GM18867 (cell line): ENCODE measurements at regions not wholly inside any gene's neighbourhood (a gene's known extent, or its start where the extent isn't known, plus 50 kb on each side); places are given as distances from the start of the nearest gene placed in this dataset.
A peak's percentile ranks its signal among the peaks of the same experiment; 100 is the strongest.

Source experiments
- ATAC-seq: cut with Tn5 transposase; IDR thresholded peaks from one replicate; pipeline ENCODE4 v1.9.1; 2021; ENCODE audit warnings: mild to moderate bottlenecking, moderate library complexity; ENCODE audit not compliant: unreplicated experiment

DNA sequence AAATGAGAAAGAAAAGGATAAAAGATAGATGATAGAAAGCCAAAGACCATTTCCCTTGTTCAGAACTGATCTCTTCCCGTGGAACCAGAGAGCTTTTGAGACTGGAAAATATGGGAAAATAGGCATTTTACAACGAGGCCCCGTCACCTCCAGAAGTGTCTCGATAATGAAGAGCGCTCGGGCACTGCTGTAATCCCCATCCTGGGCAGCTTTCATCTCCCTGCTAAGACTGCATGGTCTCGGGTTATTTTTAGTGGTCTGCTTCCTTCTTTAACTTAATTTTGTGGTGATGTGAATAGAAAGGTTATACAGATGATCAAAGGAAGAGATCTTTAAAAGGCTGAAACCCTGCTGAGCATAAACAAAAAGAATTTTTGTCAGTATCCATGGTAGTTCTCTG, 176.6 kb downstream of the METTL4 start:
- no peak for ATAC-seq

DNA sequence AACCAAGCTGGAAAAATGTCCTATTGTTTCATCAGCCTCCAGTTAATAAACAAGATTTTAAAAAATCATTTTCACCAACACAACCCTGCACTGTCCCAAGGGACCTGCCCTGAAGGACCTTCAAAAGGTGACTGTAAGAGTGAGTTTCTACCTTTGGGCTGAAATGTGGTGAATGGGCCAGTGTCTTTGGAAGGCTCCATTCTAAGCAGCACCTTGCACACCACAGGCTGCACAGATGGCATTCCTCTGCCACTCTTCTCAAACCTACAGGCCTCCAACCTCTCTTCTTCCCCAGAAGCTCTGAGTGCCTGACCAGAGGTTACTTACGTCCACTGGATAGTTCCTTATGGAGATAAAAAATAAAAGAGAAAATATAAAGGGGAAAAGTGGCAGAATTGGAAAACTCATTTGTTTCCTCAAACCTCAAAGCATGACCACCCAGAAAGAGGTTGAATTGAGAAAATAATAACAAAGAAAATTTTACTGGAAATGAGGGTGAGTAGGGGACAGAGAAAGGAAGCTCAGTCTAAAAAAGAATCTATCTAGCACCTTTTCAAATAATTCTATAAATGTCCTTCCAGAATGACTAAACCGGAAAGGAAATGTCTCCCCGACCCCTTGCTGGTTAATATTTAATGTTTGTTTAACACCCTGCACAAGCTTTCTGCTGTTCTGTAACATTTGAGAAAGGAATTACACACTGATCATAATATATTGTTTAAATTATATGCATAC, 175.7 kb downstream of the METTL4 start:
- ATAC-seq, result peak; percentile 82

DNA sequence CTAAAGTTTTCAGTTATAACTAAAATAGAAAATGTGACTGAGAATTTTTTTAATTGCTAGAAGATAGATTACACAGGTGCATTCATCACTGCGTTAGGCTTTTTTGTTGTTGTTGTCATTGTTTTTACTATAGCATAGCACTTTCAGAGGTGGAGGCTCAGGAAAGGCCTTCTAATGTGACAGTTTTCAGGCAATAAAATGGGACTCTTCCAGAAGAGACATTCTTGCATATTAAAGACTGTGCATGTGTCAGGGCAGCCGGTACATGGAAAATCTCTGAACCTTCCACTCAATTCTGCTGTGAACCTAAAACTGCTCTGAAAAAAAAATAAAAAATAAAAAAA, 175.2 kb downstream of the METTL4 start:
- peak; percentile 35 for ATAC-seq

DNA sequence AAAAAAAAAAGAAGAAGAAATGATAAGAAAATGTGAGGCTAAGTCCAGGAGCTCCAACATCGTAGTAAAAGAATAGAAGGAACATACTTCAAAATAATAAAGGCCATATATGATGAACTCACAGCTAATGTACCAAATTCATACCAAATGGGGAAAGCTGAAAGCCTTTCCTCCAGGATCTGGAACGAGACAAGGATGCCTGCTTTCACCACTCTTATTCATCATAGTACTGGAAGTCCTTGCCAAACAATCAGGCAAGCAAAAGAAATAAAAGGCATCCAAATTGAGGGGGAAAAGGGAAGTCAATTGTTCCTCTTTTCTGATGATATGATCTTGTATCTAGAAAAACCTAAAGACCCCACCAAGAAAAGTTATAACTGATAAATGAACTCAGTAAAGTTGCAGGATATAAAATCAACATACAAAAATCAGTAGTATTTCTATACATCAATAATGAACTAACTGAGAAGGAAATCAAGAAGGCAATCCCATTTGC, 170.6 kb downstream of the METTL4 start:
- no peak for ATAC-seq

DNA sequence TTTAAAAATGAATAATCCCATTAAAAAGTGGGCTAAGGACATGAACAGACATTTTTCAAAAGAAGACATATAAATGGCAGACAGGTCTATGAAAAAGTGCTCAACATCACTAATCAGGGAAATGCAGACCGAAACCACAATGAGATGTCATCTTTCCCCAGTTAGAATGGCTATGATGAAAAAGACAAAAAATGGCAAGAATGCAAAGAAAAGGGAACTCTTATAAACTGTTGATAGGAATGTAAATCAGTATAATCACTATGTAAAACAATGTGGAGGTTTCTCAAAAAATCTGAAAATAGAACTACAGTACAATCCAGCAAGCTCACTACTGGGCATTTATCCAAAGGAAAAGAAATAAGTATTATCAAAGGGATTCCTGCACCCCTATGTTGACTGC, 169.2 kb downstream of the METTL4 start:
- ATAC-seq, result no peak

DNA sequence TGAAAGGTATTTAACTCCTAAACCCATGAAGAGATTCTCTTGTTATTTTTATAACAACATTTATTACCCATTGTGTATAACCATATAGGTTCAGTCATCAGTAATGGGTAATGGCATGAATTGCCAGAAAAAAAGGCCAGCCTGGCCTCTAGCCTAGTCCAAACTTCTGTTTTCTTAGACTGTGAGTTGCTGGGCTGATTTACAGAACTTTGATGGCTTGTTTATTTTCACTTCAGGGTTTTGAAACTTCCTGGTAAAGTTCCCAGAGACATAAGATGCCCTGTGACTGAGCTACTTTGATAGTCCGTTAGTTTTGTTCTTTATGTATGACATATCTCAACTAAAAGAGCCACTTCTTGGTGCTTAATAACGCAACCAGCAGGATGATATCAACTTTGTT, 164.8 kb downstream of the METTL4 start:
- no peak for ATAC-seq

DNA sequence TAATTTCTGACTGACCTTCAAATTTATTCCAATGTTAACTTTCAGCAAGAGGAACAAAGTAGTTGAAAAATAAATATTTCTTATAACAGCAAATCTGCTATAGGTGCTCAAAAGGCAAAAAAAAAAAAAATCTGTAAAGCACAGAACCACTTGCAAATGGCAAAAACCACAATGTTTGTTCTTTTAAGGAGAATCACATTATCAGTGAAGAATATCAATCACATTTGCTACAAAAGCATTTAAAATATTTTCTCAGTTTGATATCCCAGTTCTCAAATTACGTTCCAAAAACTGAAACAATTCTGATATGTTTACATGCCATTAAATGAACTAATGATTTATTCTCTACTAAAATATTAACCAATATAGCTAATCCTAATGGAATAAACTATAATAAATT, 163.3 kb downstream of the METTL4 start:
- no peak for ATAC-seq

DNA sequence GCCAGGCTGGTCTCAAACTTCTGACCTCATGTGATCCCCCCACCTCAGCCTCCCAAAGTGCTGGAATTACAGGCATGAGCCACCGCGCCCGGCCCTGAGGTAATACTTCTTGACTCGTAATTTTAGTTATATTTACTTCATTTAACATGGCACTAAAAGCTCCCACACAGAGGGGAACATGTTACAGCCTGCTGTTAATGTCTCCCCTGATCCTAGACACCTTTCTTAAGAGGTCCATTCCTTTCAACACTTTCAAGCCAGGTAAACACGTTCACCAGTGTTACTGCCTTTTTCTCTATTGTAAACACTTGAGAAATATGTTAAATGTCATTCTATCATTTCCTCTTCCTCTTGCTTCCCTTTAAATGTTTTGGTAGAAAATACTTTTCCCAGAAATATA, 161.4 kb downstream of the METTL4 start:
- no peak for ATAC-seq

DNA sequence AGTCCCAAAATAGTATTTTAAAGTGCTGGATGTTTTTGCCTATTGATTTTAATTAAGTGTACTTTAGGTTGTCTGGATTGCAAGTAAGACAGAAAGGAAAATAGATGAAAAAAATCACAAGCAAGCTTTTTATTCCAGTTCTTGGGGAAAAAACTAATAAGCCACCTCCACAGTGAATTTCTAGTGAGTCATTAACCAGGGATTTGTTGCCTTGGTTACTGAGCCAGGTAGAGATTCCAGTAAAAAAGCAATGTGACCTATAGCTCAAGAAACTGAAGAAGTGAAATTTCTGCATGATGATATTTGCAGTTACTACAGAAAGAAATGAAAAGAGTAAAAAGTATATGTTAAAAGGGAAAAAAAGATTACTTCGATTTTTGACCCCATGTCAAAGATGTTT, 160.6 kb downstream of the METTL4 start:
- no peak for ATAC-seq

DNA sequence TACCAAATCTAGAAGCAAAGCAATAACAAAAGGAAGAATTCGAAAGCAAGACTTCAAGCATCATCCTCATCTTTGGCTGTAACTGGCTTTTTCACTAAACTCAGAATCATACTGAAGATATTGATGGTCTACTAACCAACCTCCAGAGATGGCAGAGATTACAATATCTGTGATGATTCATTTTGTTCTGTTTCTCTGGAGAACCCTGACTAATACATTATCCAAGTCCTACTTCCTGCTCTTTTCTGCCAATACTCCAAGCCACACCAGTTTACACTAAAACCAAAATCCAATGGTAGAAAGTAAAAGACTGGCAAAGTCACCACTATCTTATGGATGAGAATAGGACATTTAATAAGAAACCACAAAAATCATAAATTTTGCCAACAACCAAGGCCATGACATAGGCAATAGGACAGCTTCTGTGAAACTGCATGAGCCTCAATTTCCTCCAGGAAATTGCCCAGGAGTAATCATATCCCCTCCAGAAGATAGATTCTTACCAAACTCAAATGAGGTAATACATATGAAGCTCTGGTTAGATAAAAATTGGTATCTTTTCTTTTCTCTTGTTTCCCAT, 159.8 kb downstream of the METTL4 start:
- no peak for ATAC-seq

DNA sequence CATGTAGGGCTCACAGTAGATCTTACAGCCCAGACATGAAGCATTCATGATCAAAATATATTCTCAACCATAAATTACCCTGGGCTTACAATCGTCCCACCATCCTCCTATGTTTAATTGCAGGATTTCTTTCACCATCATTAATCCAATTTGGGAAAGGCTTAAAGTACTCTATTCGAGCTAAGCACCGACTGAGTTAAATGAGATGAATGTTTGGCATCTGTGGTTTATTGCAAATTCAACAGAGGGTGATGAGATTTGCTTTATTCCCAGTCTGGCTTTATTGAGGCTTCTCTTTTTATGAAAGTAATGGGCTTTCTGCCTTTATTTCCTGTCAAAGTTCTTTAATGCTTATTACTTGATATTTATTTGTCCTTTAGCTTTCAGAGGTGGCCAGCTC, 159.0 kb downstream of the METTL4 start:
- no peak for ATAC-seq

DNA sequence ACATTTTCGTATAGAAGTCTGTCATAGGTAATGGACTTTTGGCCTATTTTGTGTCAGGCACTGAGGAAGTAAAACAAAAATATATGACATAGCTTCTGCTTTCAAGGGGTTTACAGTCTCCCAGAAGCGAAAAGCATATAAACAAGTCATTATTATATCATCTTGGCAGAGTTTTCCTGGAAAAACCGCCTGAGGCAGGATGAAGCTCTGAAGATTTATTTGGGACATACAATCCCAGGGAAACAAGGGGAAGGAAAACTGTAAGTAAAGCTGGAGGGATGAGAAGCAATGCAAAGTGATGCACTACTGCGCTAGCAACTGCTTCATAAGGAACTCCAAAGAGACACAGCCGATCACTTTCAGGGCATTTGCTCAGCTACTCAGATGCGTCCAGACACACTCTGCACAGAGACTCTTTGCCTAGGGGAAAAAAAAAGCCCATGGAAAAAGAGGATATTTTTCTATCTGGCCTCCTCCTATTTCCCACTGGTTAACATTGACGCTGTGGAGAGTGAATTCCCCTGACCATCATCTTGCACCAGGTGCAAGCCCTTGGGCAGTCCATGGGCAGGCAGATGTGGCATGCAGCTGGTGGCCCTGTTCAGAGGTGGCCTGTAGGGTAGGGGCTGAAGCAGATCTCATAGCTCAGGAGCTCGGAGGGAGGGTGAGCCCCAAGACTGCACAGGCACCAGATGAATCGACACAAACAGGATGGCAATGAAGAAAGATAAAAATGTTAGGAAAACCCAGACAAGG, 158.1 kb downstream of the METTL4 start:
- no peak for ATAC-seq

DNA sequence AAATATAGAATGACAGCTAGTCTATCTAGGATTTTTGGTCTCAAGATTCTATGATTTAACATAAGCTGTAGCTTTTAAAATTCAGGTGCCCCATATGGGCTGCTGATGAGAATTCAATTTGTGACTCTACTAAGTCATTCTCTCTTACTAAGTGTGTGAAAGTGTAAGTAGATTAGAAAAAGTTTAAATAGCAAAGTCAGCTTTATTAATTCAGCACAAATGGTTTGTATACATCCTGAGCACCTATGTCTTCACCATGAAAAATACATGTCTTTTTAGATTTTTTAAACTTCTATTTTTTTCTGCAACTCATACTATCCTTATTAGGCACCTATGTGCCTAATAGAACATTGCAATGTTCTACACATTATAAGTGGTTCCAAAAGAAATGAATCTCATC, 157.1 kb downstream of the METTL4 start:
- no peak for ATAC-seq

DNA sequence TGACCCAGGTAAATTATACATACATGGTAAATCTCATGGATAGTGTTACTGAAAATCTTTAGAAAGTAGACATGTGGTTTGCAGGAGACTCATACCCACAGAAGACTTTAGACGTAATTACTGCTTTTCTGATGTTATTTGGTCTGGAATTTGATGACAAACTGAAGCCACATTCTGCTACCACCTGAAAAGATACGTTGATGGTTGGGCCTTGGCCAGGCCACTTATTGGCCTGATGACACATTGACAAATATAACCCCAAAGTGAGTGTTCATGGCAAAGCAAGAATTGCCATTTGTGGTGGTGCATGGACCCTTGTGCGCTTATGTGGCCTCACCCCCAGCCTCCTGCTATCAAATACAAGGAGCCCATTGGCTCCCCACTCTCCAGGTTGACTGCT, 155.6 kb downstream of the METTL4 start:
- ATAC-seq, result no peak

DNA sequence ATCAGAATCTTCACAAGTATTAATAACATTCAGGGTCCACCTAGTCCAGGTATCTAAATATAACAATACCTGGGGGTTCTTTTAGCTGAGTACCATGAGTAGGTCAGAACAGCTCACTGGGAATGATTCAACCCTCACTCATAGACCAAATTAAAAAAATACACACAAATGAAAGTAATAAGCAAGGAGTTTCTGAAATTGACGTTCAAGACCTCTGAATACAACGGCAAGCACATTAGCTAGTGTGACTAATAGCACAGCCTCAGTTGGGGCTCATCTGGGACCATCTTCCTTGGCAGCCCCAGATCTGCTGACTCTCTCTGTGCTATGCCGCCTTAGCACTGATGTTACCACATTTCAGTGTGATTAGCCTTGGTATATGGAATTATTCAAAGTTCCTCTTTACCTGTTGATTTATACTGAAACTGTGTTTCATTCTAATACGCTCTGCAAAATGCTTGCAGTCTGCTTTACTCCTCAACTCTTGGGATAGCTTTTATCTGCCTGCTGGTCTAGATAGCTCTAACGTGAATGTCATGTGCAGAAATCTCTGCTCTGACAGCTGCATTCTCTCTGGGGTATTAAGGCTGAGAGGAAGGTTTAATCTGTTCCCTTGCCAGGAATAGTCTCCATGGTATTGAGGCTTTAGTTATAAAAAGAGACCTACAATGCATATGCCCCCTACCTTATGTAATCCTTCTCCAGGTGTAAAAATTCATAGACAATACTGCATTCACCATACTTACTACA, 153.3 kb downstream of the METTL4 start:
- ATAC-seq, result no peak

DNA sequence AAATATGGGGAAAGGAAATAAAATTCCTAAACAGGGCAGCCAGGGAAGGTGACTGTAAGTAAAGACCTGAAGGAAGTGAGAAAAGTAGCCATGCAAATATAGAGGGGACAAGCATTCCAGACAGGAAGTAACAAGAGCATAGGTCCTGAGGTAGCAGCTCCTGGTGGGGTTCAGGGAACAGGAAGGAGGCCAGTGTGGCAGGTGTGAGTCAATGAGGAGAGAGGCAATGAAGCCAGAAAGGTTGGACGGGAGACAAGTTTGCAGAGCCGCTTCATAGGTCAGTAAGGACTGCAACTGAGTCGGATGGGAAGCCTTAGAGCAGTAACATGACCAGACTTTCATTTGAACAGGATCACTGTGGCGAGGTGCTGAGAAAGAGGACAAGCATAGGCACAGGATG, 150.9 kb downstream of the METTL4 start:
- ATAC-seq, result no peak

DNA sequence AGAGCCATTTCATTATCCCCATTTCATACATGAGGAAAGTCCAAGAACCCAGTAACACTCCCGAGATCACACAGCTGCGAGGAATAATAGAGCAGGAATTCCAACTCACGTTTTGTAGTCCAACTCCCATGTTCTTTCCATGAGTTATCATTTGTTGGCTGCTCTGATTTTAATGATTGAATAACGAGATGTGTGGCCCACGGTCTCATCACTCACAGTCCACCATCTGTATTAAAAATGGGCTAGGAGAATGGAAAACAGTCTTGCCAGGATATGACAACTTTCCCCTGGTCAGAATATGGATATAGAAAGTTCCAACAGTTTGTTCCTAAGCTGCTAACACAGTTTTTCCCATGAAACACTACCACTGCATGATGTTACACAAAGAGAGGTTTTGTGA, 147.5 kb downstream of the METTL4 start:
- ATAC-seq, result no peak

DNA sequence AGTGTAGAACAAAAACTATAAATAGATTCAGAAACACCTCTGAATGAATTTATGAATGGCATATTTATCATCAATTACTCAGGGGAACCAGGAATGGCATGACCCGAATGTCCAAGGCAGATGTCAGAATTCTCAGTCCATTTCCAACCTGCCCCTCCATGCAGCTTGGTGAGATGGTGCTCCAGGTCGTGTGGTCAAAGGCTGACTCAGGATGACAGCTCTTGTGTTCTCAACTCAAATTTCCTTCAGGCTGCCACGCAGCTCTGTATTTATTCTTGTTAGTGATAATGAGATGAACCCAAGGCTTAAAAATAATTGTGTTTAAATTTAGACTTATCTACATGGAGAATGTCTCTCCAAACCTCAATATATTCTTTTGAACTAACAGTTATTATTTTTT, 146.9 kb downstream of the METTL4 start:
- no peak for ATAC-seq

DNA sequence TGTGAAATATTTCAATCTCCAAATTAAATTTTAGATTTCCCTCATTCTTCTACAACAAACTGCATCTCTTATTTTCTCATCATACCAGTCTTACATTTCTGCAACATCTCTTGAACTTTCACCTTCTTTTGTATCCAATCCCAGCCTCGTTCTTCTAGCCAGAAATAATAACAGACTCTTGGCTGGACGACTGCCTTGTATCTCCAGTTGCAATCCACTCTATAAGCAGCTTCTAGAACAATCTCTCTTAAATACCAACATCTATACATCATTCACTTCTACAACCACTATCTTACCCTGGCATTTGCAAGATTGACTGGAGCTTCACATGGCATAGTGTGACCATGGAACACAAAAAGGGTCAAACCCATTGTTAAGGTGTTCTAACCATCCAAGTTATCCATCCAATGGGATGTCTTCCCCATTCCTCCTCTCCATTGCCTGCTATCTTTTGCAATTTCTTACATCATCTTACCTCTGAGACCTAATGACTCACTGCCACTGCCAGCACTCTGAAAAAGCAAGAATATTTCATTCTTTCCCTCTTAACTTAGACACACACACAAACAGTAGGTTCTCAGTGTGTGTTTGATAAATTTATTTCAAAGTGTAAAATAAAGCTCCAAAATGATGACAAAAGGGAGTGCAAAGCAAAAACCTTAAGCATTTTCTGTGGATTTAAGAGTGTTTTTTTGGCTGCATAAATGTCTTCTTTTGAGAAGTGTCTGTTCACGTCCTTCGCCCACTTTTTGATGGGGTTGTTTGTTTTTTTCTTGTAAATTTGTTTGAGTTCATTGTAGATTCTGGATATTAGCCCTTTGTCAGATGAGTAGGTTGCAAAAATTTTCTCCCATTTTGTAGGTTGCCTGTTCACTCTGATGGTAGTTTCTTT, 145.6 kb downstream of the METTL4 start:
- no peak for ATAC-seq

DNA sequence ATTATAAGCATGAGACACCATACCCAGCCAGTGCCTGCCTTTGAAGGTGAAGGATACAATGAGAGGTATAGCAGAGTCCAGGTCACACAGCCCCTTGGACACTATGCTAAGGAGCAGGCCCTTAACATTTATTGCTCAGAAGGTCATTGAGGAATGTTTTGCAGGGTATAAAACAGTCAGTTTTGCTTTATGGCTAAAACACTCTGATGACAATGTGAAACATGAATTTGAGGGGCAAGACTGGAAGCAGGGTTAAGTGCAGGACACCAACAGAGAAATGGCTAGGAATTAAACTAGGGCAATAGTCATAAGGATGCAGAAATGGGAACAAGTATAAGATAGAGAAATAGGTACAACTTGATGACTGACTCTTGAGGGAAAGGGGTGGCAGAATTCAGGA, 141.1 kb downstream of the METTL4 start:
- no peak for ATAC-seq

DNA sequence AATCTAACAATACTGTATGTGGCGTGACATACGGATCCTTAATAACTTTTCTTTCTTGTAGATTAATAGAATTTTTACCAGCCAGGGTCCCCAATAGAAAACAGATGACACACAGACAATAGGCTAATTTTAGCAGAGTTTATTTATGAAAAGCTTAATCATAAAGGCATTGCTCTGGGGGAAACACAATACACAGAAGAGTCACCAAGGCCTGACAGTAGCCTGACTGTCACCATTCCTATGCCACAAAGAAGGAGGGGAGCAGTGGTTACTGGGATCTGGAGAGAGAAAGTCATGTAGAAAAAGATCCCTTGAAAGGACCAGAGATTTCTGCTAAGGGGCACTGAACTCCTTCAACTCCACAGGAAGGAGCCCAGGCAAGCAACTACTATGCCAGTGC, 139.5 kb downstream of the METTL4 start:
- no peak for ATAC-seq
